Urothelium cell line (cell line): ENCODE measurements at regions not wholly inside any gene's neighbourhood (a gene's known extent, or its start where the extent isn't known, plus 50 kb on each side); places are given as distances from the start of the nearest gene placed in this dataset.
"Not testable (repeated sequence)": the region's sequence is repeated elsewhere in the genome, so short reads cannot be mapped to it uniquely, and the experiment has no call there.

Experiments used
- DNase-seq: peaks from one replicate; pipeline ENCODE4 v3.0.0; 2011; ENCODE audit warnings: low spot score, mixed read lengths
- FAIRE-seq: peaks from 2 replicates; lab custom pipeline; 2011; peaks lifted over from hg19 to GRCh38; lab: Jason Lieb, UNC

- DNase-seq = no peak
Observed at GRCh38 chr4:8723222-8723980, 130.8 kb downstream of the CPZ start.

GRCh38 chr4:8722556-8722955 is 130.0 kb downstream of the CPZ start:
- no peak for DNase-seq
- no peak for FAIRE-seq

More at GRCh38 chr4:8723222-8723980, 130.8 kb downstream of the CPZ start:
- no peak for FAIRE-seq

- no peak for DNase-seq
- no peak for FAIRE-seq
Observed at GRCh38 chr4:8721621-8722020, 129.1 kb downstream of the CPZ start.

- no peak for DNase-seq
- FAIRE-seq = no peak
Observed at GRCh38 chr4:8719421-8719820, 126.9 kb downstream of the CPZ start.

DNA sequence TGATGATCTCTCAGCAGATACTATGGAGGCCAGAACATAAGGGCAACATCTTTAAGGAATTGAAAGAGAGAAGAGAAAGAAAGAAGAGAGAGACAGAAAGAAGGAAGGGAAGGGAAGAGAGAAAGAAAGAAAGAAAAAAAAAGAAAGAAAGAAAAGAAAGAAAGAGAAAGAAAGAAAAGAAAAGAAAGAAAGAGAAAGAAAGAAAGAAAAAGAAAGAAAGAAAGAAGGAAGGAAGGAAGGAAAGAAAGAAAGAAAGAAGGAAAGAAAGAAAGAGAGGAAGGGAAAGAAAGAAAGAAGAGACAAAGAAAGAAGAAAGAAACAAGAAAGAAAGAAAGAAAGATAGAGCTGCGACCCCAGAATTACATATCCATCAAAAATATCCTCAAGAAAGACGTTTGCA is 124.9 kb downstream of the CPZ start:
- not testable (repeated sequence) for DNase-seq, FAIRE-seq

GRCh38 chr4:8710946-8711345 is 118.4 kb downstream of the CPZ start:
- FAIRE-seq (no peak), DNase-seq (no peak)

DNA sequence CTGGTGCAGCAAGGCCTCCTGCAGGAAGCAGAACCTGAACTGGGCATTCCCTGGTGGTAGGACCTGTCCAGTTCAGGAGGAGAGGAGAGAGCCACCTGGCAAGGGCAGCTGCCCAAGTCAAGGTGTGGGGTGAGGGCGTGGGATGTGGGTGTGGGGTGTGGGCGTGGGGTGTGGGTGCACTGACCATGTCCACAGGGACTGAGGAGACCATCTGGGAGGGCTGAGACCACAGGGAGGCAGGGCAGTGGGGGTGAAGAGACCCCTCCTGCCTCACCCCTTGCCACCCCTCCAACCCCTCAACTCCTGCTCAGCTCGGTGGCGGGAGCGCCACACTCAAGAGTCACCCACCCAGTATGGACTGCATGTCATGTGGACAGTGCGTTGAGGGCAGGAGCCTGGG is 117.9 kb downstream of the CPZ start:
- DNase-seq = no peak

GRCh38 chr4:8709729-8710360 is 117.3 kb downstream of the CPZ start:
- FAIRE-seq = no peak

More for the DNA sequence above, 117.9 kb downstream of the CPZ start:
- FAIRE-seq = no peak

GRCh38 chr4:8709050-8709728 is 116.6 kb downstream of the CPZ start:
- no peak for FAIRE-seq
- no peak for DNase-seq

More at GRCh38 chr4:8709729-8710360, 117.3 kb downstream of the CPZ start:
- no peak for DNase-seq

- no peak for FAIRE-seq
- DNase-seq = no peak
Observed at GRCh38 chr4:8708401-8709021, 115.9 kb downstream of the CPZ start.

GRCh38 chr4:8707045-8707781 is 114.6 kb downstream of the CPZ start:
- FAIRE-seq (no peak), DNase-seq (no peak)

DNA sequence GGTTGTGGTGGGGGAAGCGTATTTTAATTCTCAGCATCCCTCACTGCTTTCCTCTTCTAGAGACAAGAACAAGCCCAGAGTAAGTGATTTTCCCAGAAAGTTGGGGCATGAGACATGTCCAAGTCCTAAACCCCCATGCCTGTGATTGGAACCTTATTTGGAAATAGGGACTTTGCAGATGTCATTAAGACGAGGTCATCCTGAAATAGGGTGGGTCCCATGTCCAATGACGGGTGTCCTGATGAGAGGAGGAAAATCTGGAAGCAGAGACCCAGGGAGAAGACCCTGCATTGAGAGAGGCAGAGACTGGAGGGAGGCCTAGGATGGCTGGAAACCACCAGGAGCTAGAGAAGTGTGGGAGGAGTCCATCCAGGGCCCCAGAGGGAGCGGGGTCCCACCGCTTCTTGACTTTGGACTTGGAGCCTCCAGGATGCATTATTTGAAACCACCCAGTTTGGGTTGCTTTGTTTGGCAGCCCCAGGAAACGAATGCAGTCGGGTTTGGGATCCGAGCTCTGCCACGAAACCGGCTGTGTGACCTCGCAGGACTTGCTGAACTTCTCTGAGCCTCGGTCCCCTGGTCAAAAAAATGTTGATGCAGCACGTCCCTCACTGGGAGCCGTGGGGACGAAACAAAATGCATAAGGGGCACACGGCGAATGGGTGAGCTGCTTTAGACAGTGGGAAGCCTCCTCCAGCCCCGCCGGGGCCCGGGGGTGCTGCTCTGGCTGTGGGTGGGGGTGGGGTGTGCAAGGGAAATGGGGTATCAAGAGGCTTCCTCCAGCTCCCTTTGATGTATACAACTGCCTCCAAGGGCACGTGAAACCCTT is 113.9 kb downstream of the CPZ start:
- FAIRE-seq = no peak
- DNase-seq = no peak

GRCh38 chr4:8705161-8706145 is 112.9 kb downstream of the CPZ start:
- DNase-seq = no peak
- FAIRE-seq = no peak

- FAIRE-seq = no peak
Observed at GRCh38 chr4:8704632-8705031, 112.1 kb downstream of the CPZ start.

DNA sequence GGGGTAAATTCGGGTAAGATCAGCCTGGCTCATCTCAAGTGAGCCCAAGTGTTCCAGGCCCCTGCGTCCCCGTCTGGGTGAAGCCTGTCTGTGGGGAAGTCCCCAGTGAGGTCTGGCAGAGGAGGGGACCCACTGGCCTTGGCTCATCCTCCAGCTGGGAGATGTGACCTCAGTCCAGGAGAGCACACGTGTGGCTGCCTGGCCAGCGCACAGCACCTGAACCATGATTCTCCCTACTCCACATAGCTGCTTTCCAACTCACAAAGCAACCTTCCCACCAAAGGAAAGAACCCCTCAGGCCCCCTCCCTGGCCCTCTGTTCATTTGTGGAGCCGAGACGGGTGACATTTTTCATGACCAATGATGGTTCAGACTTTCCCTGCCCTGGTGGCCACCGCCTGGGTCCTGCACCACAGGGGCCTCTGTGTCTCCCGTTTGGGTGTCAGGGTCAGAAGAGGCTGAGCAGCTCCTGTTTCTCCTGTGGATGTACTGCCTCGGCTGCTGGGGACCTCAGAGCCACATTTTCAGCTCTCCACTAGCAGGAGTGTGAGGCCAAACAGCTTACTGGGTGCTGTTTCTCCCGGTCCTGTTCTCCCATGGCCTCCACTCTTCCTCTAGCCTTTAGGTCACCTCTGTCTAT is 111.4 kb downstream of the CPZ start:
- FAIRE-seq = no peak
- no peak for DNase-seq

More at GRCh38 chr4:8704632-8705031, 112.1 kb downstream of the CPZ start:
- no peak for DNase-seq

GRCh38 chr4:8703401-8703696 is 110.8 kb downstream of the CPZ start:
- no peak for FAIRE-seq
- no peak for DNase-seq

- no peak for DNase-seq
- no peak for FAIRE-seq
Observed at GRCh38 chr4:8702516-8703400, 110.2 kb downstream of the CPZ start.
